H1 (cell line): ENCODE measurements at regions not wholly inside any gene's neighbourhood (a gene's known extent, or its start where the extent isn't known, plus 50 kb on each side); places are given as distances from the start of the nearest gene placed in this dataset.
"Not testable (repeated sequence)": the region's sequence is repeated elsewhere in the genome, so short reads cannot be mapped to it uniquely, and the experiment has no call there.

Source experiments
- CTCF ChIA-PET: fragments of 300-600 bp; sonication (Branson Sonifier 250); formaldehyde crosslinking; loops from one replicate; lab custom pipeline; 2021; ENCODE audit not compliant: partially characterized antibody; lab: Charles Lee
- POLR2A ChIA-PET: fragments of 300-600 bp; sonication (Branson Sonifier 250); formaldehyde crosslinking; loops from one replicate; lab custom pipeline; 2021; ENCODE audit warnings: inconsistent platforms; ENCODE audit not compliant: partially characterized antibody; lab: Charles Lee
- DNase-seq, 2 experiments: peaks; one replicate each; pipeline versions ENCODE4 v3.0.0 to v3.0.0-alpha.2; 2010 to 2022; ENCODE audit warnings: low spot score in 2 of 2, low read depth in 1 of 2, mixed read lengths in 1 of 2
- FAIRE-seq: peaks from 2 replicates; lab custom pipeline; 2011; peaks lifted over from hg19 to GRCh38; lab: Jason Lieb, UNC
- H2AFZ ChIP-seq: 2 replicates; pipeline ENCODE4 v1.8.1; 2012; ENCODE audit warnings: low read length, inconsistent platforms
- H2AK5ac ChIP-seq: 2 replicates; pipeline ENCODE4 v1.6.1; 2013; ENCODE audit warnings: low read depth, low read length
- H2BK120ac ChIP-seq: replicated peaks from 2 replicates; pipeline ENCODE3; 2013; ENCODE audit warnings: low read depth, low read length, inconsistent platforms
- H2BK12ac ChIP-seq: 2 replicates; pipeline ENCODE4 v1.6.1; 2013; ENCODE audit warnings: low read depth, low read length
- H2BK15ac ChIP-seq: 2 replicates; pipeline ENCODE4 v1.6.1; 2013; ENCODE audit warnings: low read length
- H2BK20ac ChIP-seq: 2 replicates; pipeline ENCODE4 v1.6.1; 2013; ENCODE audit warnings: low read length
- H2BK5ac ChIP-seq: 2 replicates; pipeline ENCODE4 v1.6.1; 2013; ENCODE audit warnings: low read depth, low read length
- H3K14ac ChIP-seq: 2 replicates; pipeline ENCODE4 v1.6.1; 2013; ENCODE audit warnings: inconsistent platforms; ENCODE audit not compliant: insufficient read length
- H3K18ac ChIP-seq: 2 replicates; pipeline ENCODE4 v1.6.1; 2013; ENCODE audit warnings: low read length; ENCODE audit errors: extremely low read depth
- H3K23ac ChIP-seq: 2 replicates; pipeline ENCODE4 v1.6.1; 2013; ENCODE audit warnings: inconsistent platforms; ENCODE audit not compliant: insufficient read length
- H3K23me2 ChIP-seq: 2 replicates; pipeline ENCODE4 v1.6.1; 2013; ENCODE audit warnings: low read depth, low read length
- H3K27ac ChIP-seq: 2 replicates; pipeline ENCODE4 v1.6.1; 2011; ENCODE audit warnings: low read depth, low read length, inconsistent platforms
- H3K27me3 ChIP-seq, 4 experiments: replicated peaks in 1 of 4; 1 replicate in 1 of 4; 2 replicates in 3 of 4; pipeline versions ENCODE4 v1.6.1 to v1.8.1; 2011 to 2013; ENCODE audit warnings: low read length in 3 of 4, mild to moderate bottlenecking in 3 of 4, inconsistent platforms in 2 of 4, mixed read lengths in 2 of 4, moderate library complexity in 1 of 4; ENCODE audit not compliant: control insufficient read depth in 3 of 4, insufficient read depth in 3 of 4; ENCODE audit errors: extremely low read depth in 1 of 4
- H3K36me3 ChIP-seq, 4 experiments: 2 replicates each; pipeline versions ENCODE4 v1.6.1 to v1.8.1; 2011 to 2013; ENCODE audit warnings: mild to moderate bottlenecking in 4 of 4, low read length in 3 of 4, moderate library complexity in 2 of 4, control low read depth in 1 of 4, inconsistent platforms in 1 of 4; ENCODE audit not compliant: insufficient read depth in 4 of 4, control insufficient read depth in 2 of 4
- H3K4ac ChIP-seq: replicated peaks from 2 replicates; pipeline ENCODE3; 2013; ENCODE audit warnings: low read length, low read depth, mixed read lengths, inconsistent platforms; ENCODE audit not compliant: insufficient read length
- H3K4me1 ChIP-seq, 4 experiments: replicated peaks in 1 of 4; 1 replicate in 1 of 4; 2 replicates in 3 of 4; pipeline versions ENCODE4 v1.6.1 to v1.8.1; 2011 to 2013; ENCODE audit warnings: low read length in 3 of 4, inconsistent platforms in 2 of 4, mixed read lengths in 1 of 4; ENCODE audit not compliant: insufficient read depth in 4 of 4, control insufficient read depth in 3 of 4
- H3K4me2 ChIP-seq, 2 experiments: 2 replicates each; pipeline versions ENCODE4 v1.6.1 to v1.8.1; 2011 to 2013; ENCODE audit warnings: low read depth in 2 of 2, low read length in 2 of 2, control low read depth in 1 of 2, inconsistent platforms in 1 of 2, mild to moderate bottlenecking in 1 of 2; ENCODE audit not compliant: insufficient read depth in 1 of 2
- H3K4me3 ChIP-seq, 4 experiments: fragments of 200-600, 300-600 bp in 1 of 4; sonication (generic), shearing (Covaris generic), sonication (Bioruptor Twin) in 1 of 4; 2 replicates each; pipeline versions ENCODE4 v1.5.1 to v1.8.1; 2011 to 2016; ENCODE audit warnings: low read length in 4 of 4, low read depth in 3 of 4, control low read depth in 2 of 4, inconsistent platforms in 2 of 4, mild to moderate bottlenecking in 2 of 4, mixed read lengths in 1 of 4, moderate library complexity in 1 of 4; ENCODE audit not compliant: insufficient read depth in 2 of 4; ENCODE audit errors: extremely low read depth in 1 of 4
- H3K56ac ChIP-seq: replicated peaks from 2 replicates; pipeline ENCODE3; 2013; ENCODE audit warnings: low read depth, mild to moderate bottlenecking, mixed read lengths, low read length, inconsistent platforms; ENCODE audit not compliant: insufficient read length
- H3K79me1 ChIP-seq: 2 replicates; pipeline ENCODE4 v1.6.1; 2013; ENCODE audit warnings: low read depth, low read length, control low read depth
- H3K79me2 ChIP-seq, 2 experiments: 2 replicates each; pipeline versions ENCODE4 v1.6.1 to v1.8.1; 2012 to 2013; ENCODE audit warnings: low read length in 2 of 2, mild to moderate bottlenecking in 2 of 2, inconsistent platforms in 1 of 2; ENCODE audit not compliant: insufficient read depth in 2 of 2, control insufficient read depth in 1 of 2
- H3K9ac ChIP-seq, 4 experiments: replicated peaks in 1 of 4; 1 replicate in 1 of 4; 2 replicates in 3 of 4; pipeline versions ENCODE4 v1.6.1 to v1.8.1; 2011 to 2013; ENCODE audit warnings: low read depth in 3 of 4, low read length in 3 of 4, control low read depth in 2 of 4, mild to moderate bottlenecking in 2 of 4, moderate library complexity in 2 of 4, inconsistent platforms in 1 of 4; ENCODE audit errors: extremely low read depth in 1 of 4
- H3K9me3 ChIP-seq, 2 experiments: 2 replicates each; pipeline versions ENCODE4 v1.6.1 to v1.8.1; 2012 to 2013; ENCODE audit warnings: mild to moderate bottlenecking in 2 of 2, moderate library complexity in 2 of 2, control low read depth in 1 of 2, inconsistent platforms in 1 of 2, low read depth in 1 of 2, low read length in 1 of 2, mixed read lengths in 1 of 2; ENCODE audit not compliant: insufficient read depth in 2 of 2
- H4K20me1 ChIP-seq, 2 experiments: replicated peaks in 1 of 2; 2 replicates each; pipeline versions ENCODE3 to v1.8.1; 2011 to 2013; ENCODE audit warnings: inconsistent platforms in 2 of 2, low read length in 2 of 2, mild to moderate bottlenecking in 1 of 2; ENCODE audit not compliant: insufficient read depth in 2 of 2, control insufficient read depth in 1 of 2
- H4K5ac ChIP-seq: 2 replicates; pipeline ENCODE4 v1.6.1; 2013; ENCODE audit warnings: low read length, low read depth, mixed read lengths, inconsistent platforms; ENCODE audit not compliant: insufficient read length
- H4K8ac ChIP-seq: 2 replicates; pipeline ENCODE4 v1.8.0; 2013; ENCODE audit warnings: mild to moderate bottlenecking, moderate library complexity, low read length, inconsistent platforms; ENCODE audit not compliant: insufficient read depth; ENCODE audit errors: extremely low read depth
- H4K91ac ChIP-seq: replicated peaks from 2 replicates; pipeline ENCODE3; 2013; ENCODE audit warnings: low read length, mixed read lengths, inconsistent platforms; ENCODE audit not compliant: insufficient read length
- WGBS, 2 experiments: shearing (Covaris generic) in 1 of 2; methylation state at CpG; one replicate each; pipeline versions ENCODE4 v1.1.6 to v1.1.7; 2013 to 2015; ENCODE audit warnings: low lambda C conversion rate in 2 of 2, mixed read lengths in 2 of 2, inconsistent platforms in 1 of 2, low coverage in 1 of 2, missing lambda C conversion rate in 1 of 2; ENCODE audit not compliant: insufficient replicate concordance in 2 of 2, insufficient coverage in 1 of 2, insufficient read length in 1 of 2; ENCODE audit errors: extremely low coverage in 1 of 2, missing lambda C conversion rate in 1 of 2; 5-methylcytosine and 5-hydroxymethylcytosine counted together

DNA sequence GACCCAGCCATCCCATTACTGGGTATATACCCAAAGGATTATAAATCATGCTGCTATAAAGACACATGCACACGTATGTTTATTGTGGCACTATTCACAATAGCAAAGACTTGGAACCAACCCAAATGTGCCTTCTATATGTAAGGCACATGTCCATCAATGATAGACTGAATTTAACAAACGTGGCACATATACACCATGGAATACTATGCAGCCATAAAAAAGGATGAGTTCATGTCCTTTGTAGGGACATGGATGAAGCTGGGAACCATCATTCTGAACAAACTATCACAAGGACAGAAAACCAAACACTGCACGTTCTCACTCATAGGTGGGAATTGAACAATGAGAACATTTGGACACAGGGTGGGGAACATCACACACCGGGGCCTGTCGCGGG lies 92.1 kb downstream of the TRIM27 start:
- not testable (repeated sequence) for FAIRE-seq, DNase-seq

More for the DNA sequence above, 92.1 kb downstream of the TRIM27 start:
- H3K27ac ChIP-seq, H3K4me1 ChIP-seq, H2BK15ac ChIP-seq, H3K4ac ChIP-seq, H4K91ac ChIP-seq, H3K14ac ChIP-seq, H3K9me3 ChIP-seq, H3K79me2 ChIP-seq, H3K4me2 ChIP-seq, H2BK20ac ChIP-seq, POLR2A ChIA-PET, H3K4me3 ChIP-seq, H2AFZ ChIP-seq, H3K23me2 ChIP-seq, H4K20me1 ChIP-seq, H3K56ac ChIP-seq, H3K18ac ChIP-seq, H3K79me1 ChIP-seq, H2BK5ac ChIP-seq, H3K9ac ChIP-seq, H2BK120ac ChIP-seq, H4K8ac ChIP-seq, H2AK5ac ChIP-seq, H4K5ac ChIP-seq, H3K23ac ChIP-seq, H2BK12ac ChIP-seq, H3K36me3 ChIP-seq: not testable (repeated sequence)
- WGBS, 2 experiments, result 88% methylated on average over 6 of the region's 6 CpGs; no CpG with 5 or more reads in 1 of the 2 experiments
- peaks cover 6 to 23% (median 13%) of the 10 kb centered on the region in 4 experiments for H3K27me3 ChIP-seq
- CTCF ChIA-PET, result interaction anchor here (1.1 kb wide), 1 partner anchor 185 kb away, joined by 3 read pairs; no protein-coding TSS in a partner anchor
